HCT116 (cell line): ENCODE measurements at regions not wholly inside any gene's neighbourhood (a gene's known extent, or its start where the extent isn't known, plus 50 kb on each side); places are given as distances from the start of the nearest gene placed in this dataset.
A peak's percentile ranks its signal among the peaks of the same experiment; 100 is the strongest.

Experiments used
- ATAC-seq: fragments of 200-7000 bp; cut with Tn5 transposase; 2 replicates; pipeline ENCODE4 v1.9.1; 2020; ENCODE audit warnings: mild to moderate bottlenecking, moderate library complexity
- BruUV-seq: library from RNA; stranded (reverse); fragments of 400-500 nt; replicated peaks from 2 replicates; lab custom pipeline; 2021; lab: Mats Ljungman, UMichigan
- CTCF ChIA-PET: fragments of 300-600 bp; sonication (Branson Sonifier 250); formaldehyde crosslinking; loops from one replicate; lab custom pipeline; 2021; ENCODE audit warnings: antibody characterized with exemption; lab: Charles Lee
- POLR2A ChIA-PET: fragments of 300-600, 350-600 bp; sonication (Branson Sonifier 250); formaldehyde crosslinking; loops from one replicate; lab custom pipeline; 2021; ENCODE audit warnings: antibody characterized with exemption; lab: Charles Lee
- RAD21 ChIA-PET, 2 experiments: fragments of 300-600 bp; sonication (Branson Sonifier 250); formaldehyde crosslinking; loops; one replicate each; lab custom pipeline; 2023; ENCODE audit warnings: low total read pairs in 2 of 2; ENCODE audit not compliant: uncharacterized antibody in 2 of 2, unreplicated experiment in 2 of 2, low non-redundant PET in 1 of 2; lab: Charles Lee
- DNase-seq: peaks from one replicate; pipeline ENCODE4 v3.0.0-alpha.2; 2010; ENCODE audit warnings: low read depth, low spot score
- H2AFZ ChIP-seq: fragments of 200-600 bp; shearing (Covaris generic), sonication (generic); 2 replicates; pipeline ENCODE4 v1.6.1; 2017; ENCODE audit warnings: low read depth, mixed run types, mixed read lengths, antibody characterized with exemption, low read length; ENCODE audit not compliant: poor library complexity, severe bottlenecking
- H3K27ac ChIP-seq: 2 replicates; pipeline ENCODE4 v1.5.1; 2012; ENCODE audit warnings: low read depth, low read length
- H3K27me3 ChIP-seq: fragments of 200-600 bp; sonication (generic); 2 replicates; pipeline ENCODE4 v1.6.1; 2016; ENCODE audit warnings: mixed run types, low read length, mixed read lengths; ENCODE audit not compliant: insufficient read depth
- H3K36me3 ChIP-seq, 2 experiments: fragments of 200-500 bp in 1 of 2; fragments of 200-600 bp in 1 of 2; sonication (Bioruptor generic) in 1 of 2; sonication (generic) in 1 of 2; 2 replicates each; pipeline versions ENCODE4 v1.5.1 to v1.6.1; 2014 to 2016; ENCODE audit warnings: low read length in 2 of 2, inconsistent platforms in 1 of 2, mixed read lengths in 1 of 2, mixed run types in 1 of 2; ENCODE audit not compliant: insufficient read depth in 2 of 2, control insufficient read depth in 1 of 2
- H3K4me1 ChIP-seq, 2 experiments: fragments of 200-600 bp in 1 of 2; sonication (generic) in 1 of 2; 2 replicates each; pipeline versions ENCODE4 v1.5.1 to v1.6.1; 2012 to 2017; ENCODE audit warnings: low read length in 2 of 2, inconsistent platforms in 1 of 2, mild to moderate bottlenecking in 1 of 2, mixed read lengths in 1 of 2, mixed run types in 1 of 2, moderate library complexity in 1 of 2; ENCODE audit not compliant: insufficient read depth in 2 of 2, control insufficient read depth in 1 of 2
- H3K4me2 ChIP-seq: fragments of 200-600 bp; sonication (generic); 2 replicates; pipeline ENCODE4 v1.6.1; 2017; ENCODE audit warnings: mixed run types, low read length, mixed read lengths
- H3K4me3 ChIP-seq, 2 experiments: fragments of 200-600 bp in 1 of 2; sonication (generic) in 1 of 2; replicated peaks in 1 of 2; 2 replicates each; pipeline ENCODE4 v1.5.1; 2011 to 2016; ENCODE audit warnings: low read length in 2 of 2, control low read depth in 1 of 2, low read depth in 1 of 2, mild to moderate bottlenecking in 1 of 2, mixed read lengths in 1 of 2, mixed run types in 1 of 2
- H3K79me2 ChIP-seq: fragments of 200-600 bp; sonication (generic); 2 replicates; pipeline ENCODE4 v1.6.1; 2017; ENCODE audit warnings: mild to moderate bottlenecking, mixed run types, low read length, moderate library complexity, mixed read lengths; ENCODE audit not compliant: insufficient read depth
- H3K9ac ChIP-seq: fragments of 200-600 bp; sonication (generic); 2 replicates; pipeline ENCODE4 v1.6.1; 2016; ENCODE audit warnings: low read length, mixed read lengths
- H3K9me2 ChIP-seq: fragments of 200-600 bp; sonication (generic), shearing (Covaris generic); 2 replicates; pipeline ENCODE4 v1.6.1; 2017; ENCODE audit warnings: mixed run types, mild to moderate bottlenecking, moderate library complexity; ENCODE audit not compliant: insufficient read depth
- H3K9me3 ChIP-seq, 2 experiments: fragments of 200-500 bp in 1 of 2; fragments of 200-600 bp in 1 of 2; sonication (Bioruptor generic) in 1 of 2; sonication (generic) in 1 of 2; 2 replicates each; pipeline ENCODE4 v1.6.1; 2014 to 2017; ENCODE audit warnings: low read length in 2 of 2, mixed read lengths in 2 of 2, inconsistent platforms in 1 of 2, low read depth in 1 of 2, mild to moderate bottlenecking in 1 of 2, mixed run types in 1 of 2, moderate library complexity in 1 of 2; ENCODE audit not compliant: control insufficient read depth in 1 of 2, insufficient read depth in 1 of 2
- H4K20me1 ChIP-seq: fragments of 200-600 bp; sonication (generic), shearing (Covaris generic); 2 replicates; pipeline ENCODE4 v1.6.1; 2017; ENCODE audit warnings: mixed run types, mild to moderate bottlenecking, moderate library complexity; ENCODE audit not compliant: insufficient read depth
- EGR1 ChIP-seq: IDR thresholded peaks from 2 replicates; pipeline ENCODE4 v1.6.1; 2012; ENCODE audit warnings: low read depth
- FOSL1 ChIP-seq: IDR thresholded peaks from 2 replicates; pipeline ENCODE4 v1.6.1; 2012; ENCODE audit warnings: low read depth
- JUND ChIP-seq: IDR thresholded peaks from 2 replicates; pipeline ENCODE4 v1.6.1; 2012
- SIN3A ChIP-seq: IDR thresholded peaks from 2 replicates; pipeline ENCODE4 v1.6.1; 2012; ENCODE audit warnings: low read depth
- SP1 ChIP-seq: IDR thresholded peaks from 2 replicates; pipeline ENCODE4 v1.6.1; 2012; ENCODE audit warnings: low read depth
- TCF7L2 ChIP-seq: IDR thresholded peaks from 2 replicates; pipeline ENCODE4 v1.7.0; 2011; ENCODE audit warnings: borderline replicate concordance, inconsistent platforms; ENCODE audit not compliant: insufficient read depth, insufficient read length; ENCODE audit errors: extremely low read depth
- ZFX ChIP-seq: fragments of 450-650 bp; IDR thresholded peaks from 2 replicates; pipeline ENCODE4 v1.6.1; 2017
- ZNF274 ChIP-seq: fragments of 200-500 bp; sonication (Bioruptor generic); IDR thresholded peaks from 2 replicates; pipeline ENCODE4 v1.6.1; 2014; ENCODE audit warnings: mild to moderate bottlenecking, low read depth, low read length, inconsistent platforms
- intact Hi-C: fragments of 100-400 bp; cut with micrococcal nuclease; formaldehyde crosslinking; loops from 2 replicates; pipeline ENCODE4 v1.10.0; 2022
- TF ChIP-seq, protein P1 (sequence below): IDR thresholded peaks from 2 replicates; pipeline ENCODE4 v1.6.1; 2012
- TF ChIP-seq, protein P2 (sequence below): IDR thresholded peaks from 2 replicates; pipeline ENCODE4 v1.6.1; 2012; ENCODE audit warnings: low read depth

DNA sequence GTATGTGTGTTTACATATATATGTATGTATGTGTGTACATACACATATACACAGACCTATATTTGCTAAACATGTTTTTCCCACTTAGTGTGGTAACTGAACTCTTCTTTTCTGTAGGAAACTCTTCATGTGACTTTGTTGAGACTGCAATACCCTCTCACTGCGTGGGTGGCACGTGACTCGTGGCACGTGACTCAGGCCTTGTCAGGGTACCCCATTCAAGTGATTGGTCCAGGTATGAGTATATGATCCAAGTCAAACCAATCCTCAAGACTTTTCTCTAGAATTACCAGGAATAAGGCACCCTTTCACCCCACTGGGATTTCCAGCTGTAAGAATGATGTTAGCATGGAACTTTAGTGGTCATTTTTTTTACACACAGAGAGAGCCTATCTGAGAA, 149.2 kb upstream of the KCNK2 start:
- H4K20me1 ChIP-seq, result no peaks in the 10 kb centered on the region
- POLR2A ChIA-PET, result no interaction called here
- no peak overlapping the region for H3K4me2 ChIP-seq
- BruUV-seq, result no TSS peak
- DNase-seq (no peak), ATAC-seq (no peak)
- H3K9me3 ChIP-seq, result no peaks in the 10 kb centered on the region
- intact Hi-C loops, result no loop called here
- TF ChIP-seq SIN3A (no peak), EGR1 (peak; percentile 51; the same call in 1 of the 2 replicates)
- TF ChIP-seq, protein P1, sequence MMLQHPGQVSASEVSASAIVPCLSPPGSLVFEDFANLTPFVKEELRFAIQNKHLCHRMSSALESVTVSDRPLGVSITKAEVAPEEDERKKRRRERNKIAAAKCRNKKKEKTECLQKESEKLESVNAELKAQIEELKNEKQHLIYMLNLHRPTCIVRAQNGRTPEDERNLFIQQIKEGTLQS, result no peak
- H3K79me2 ChIP-seq, result no peaks in the 10 kb centered on the region
- H3K36me3 ChIP-seq, result no peaks in the 10 kb centered on the region
- H3K27me3 ChIP-seq, result no peaks in the 10 kb centered on the region
- no peak overlapping the region for H3K9ac ChIP-seq
- no peak overlapping the region for H2AFZ ChIP-seq
- RAD21 ChIA-PET, result no interaction called here
- no peaks in the 10 kb centered on the region for H3K4me1 ChIP-seq
- CTCF ChIA-PET, result no interaction called here
- H3K4me3 ChIP-seq, result no peak overlapping the region
- no peaks in the 10 kb centered on the region for H3K9me2 ChIP-seq
- H3K27ac ChIP-seq, result no peak overlapping the region

DNA sequence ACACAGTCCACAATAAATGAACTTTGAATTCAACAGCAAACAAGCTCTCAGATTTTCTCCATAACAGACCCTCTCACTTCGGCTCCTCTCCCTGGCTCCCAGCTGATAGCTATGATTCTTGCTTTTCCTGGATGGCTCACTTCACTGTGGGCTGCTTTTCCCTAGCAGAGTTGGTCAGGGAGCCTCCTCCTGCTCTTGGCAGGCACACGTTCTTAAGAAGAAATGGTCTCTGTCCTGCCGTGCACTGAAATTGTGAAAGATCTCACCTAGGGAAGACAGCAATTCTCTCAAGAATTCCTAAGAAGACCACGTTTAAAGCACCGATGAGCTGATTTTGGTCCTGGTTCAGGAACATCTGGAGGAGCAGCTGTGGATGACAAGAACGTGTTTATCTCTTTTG, 148.5 kb upstream of the KCNK2 start:
- no peaks in the 10 kb centered on the region for H3K9me2 ChIP-seq
- DNase-seq (no peak), ATAC-seq (no peak)
- no peak overlapping the region for H3K27ac ChIP-seq
- no peaks in the 10 kb centered on the region for H3K27me3 ChIP-seq
- H4K20me1 ChIP-seq, result no peaks in the 10 kb centered on the region
- H3K9me3 ChIP-seq, result no peaks in the 10 kb centered on the region
- intact Hi-C loops, result no loop called here
- no peaks in the 10 kb centered on the region for H3K36me3 ChIP-seq
- H3K9ac ChIP-seq, result no peak overlapping the region
- H3K79me2 ChIP-seq, result no peaks in the 10 kb centered on the region
- ChIA-PET POLR2A (no interaction called here), CTCF (no interaction called here), RAD21 (no interaction called here)
- H3K4me3 ChIP-seq, result no peak overlapping the region
- H3K4me2 ChIP-seq, result no peak overlapping the region
- H2AFZ ChIP-seq, result no peak overlapping the region
- TF ChIP-seq JUND (no peak), ZNF274 (no peak), SP1 (no peak), ZFX (no peak), TCF7L2 (no peak), FOSL1 (no peak), SIN3A (no peak)
- TF ChIP-seq, protein P2, sequence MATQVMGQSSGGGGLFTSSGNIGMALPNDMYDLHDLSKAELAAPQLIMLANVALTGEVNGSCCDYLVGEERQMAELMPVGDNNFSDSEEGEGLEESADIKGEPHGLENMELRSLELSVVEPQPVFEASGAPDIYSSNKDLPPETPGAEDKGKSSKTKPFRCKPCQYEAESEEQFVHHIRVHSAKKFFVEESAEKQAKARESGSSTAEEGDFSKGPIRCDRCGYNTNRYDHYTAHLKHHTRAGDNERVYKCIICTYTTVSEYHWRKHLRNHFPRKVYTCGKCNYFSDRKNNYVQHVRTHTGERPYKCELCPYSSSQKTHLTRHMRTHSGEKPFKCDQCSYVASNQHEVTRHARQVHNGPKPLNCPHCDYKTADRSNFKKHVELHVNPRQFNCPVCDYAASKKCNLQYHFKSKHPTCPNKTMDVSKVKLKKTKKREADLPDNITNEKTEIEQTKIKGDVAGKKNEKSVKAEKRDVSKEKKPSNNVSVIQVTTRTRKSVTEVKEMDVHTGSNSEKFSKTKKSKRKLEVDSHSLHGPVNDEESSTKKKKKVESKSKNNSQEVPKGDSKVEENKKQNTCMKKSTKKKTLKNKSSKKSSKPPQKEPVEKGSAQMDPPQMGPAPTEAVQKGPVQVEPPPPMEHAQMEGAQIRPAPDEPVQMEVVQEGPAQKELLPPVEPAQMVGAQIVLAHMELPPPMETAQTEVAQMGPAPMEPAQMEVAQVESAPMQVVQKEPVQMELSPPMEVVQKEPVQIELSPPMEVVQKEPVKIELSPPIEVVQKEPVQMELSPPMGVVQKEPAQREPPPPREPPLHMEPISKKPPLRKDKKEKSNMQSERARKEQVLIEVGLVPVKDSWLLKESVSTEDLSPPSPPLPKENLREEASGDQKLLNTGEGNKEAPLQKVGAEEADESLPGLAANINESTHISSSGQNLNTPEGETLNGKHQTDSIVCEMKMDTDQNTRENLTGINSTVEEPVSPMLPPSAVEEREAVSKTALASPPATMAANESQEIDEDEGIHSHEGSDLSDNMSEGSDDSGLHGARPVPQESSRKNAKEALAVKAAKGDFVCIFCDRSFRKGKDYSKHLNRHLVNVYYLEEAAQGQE, result no peak
- no TSS peak for BruUV-seq
- no peaks in the 10 kb centered on the region for H3K4me1 ChIP-seq
